MCF 10A (cell line): ENCODE measurements at regions not wholly inside any gene's neighbourhood (a gene's known extent, or its start where the extent isn't known, plus 50 kb on each side); places are given as distances from the start of the nearest gene placed in this dataset.

Source experiments
- BruUV-seq: library from RNA; stranded (reverse); fragments of 400-500 nt; replicated peaks from 2 replicates; lab custom pipeline; 2021; lab: Mats Ljungman, UMichigan
- CTCF ChIA-PET: fragments of 300-600 bp; sonication (Branson Sonifier 250); formaldehyde crosslinking; extraction: SDS; loops from one replicate; lab custom pipeline; 2021; ENCODE audit warnings: antibody characterized with exemption, inconsistent platforms; lab: Yijun Ruan, JAX
- POLR2A ChIA-PET: fragments of 300-600, 350-650 bp; sonication (Branson Sonifier 250); formaldehyde crosslinking; extraction: SDS; loops from one replicate; lab custom pipeline; 2020; ENCODE audit warnings: antibody characterized with exemption, inconsistent platforms; lab: Yijun Ruan, JAX
- DNase-seq: peaks from one replicate; pipeline ENCODE4 v3.0.0-alpha.2; 2018; ENCODE audit not compliant: unreplicated experiment
- H3K27ac Mint-ChIP-seq: one replicate; pipeline ENCODE4 v1.8.0; 2022; ENCODE audit warnings: mild to moderate bottlenecking, low read depth, mixed read lengths; ENCODE audit not compliant: unreplicated experiment
- H3K27me3 Mint-ChIP-seq: one replicate; pipeline ENCODE4 v1.8.0; 2022; ENCODE audit warnings: mixed read lengths; ENCODE audit not compliant: insufficient read depth, unreplicated experiment
- H3K36me3 Mint-ChIP-seq: one replicate; pipeline ENCODE4 v1.8.0; 2022; ENCODE audit warnings: mild to moderate bottlenecking, moderate library complexity, mixed read lengths; ENCODE audit not compliant: insufficient read depth, unreplicated experiment
- H3K4me1 Mint-ChIP-seq: one replicate; pipeline ENCODE4 v1.8.0; 2022; ENCODE audit warnings: mixed read lengths; ENCODE audit not compliant: insufficient read depth, unreplicated experiment
- H3K4me3 Mint-ChIP-seq: one replicate; pipeline ENCODE4 v1.8.0; 2022; ENCODE audit warnings: mild to moderate bottlenecking, moderate library complexity, mixed read lengths; ENCODE audit not compliant: unreplicated experiment
- H3K9me3 Mint-ChIP-seq: one replicate; pipeline ENCODE4 v1.8.0; 2022; ENCODE audit warnings: mixed read lengths; ENCODE audit not compliant: unreplicated experiment
- CTCF ChIP-seq: fragments of 200-600 bp; IDR thresholded peaks from one replicate; pipeline ENCODE4 v1.8.0; 2022; ENCODE audit warnings: antibody characterized with exemption, mild to moderate bottlenecking; ENCODE audit not compliant: unreplicated experiment
- intact Hi-C: fragments of 100-400 bp; cut with micrococcal nuclease; formaldehyde crosslinking; loops from 2 replicates; pipeline ENCODE4 v1.14.1; 2022

DNA sequence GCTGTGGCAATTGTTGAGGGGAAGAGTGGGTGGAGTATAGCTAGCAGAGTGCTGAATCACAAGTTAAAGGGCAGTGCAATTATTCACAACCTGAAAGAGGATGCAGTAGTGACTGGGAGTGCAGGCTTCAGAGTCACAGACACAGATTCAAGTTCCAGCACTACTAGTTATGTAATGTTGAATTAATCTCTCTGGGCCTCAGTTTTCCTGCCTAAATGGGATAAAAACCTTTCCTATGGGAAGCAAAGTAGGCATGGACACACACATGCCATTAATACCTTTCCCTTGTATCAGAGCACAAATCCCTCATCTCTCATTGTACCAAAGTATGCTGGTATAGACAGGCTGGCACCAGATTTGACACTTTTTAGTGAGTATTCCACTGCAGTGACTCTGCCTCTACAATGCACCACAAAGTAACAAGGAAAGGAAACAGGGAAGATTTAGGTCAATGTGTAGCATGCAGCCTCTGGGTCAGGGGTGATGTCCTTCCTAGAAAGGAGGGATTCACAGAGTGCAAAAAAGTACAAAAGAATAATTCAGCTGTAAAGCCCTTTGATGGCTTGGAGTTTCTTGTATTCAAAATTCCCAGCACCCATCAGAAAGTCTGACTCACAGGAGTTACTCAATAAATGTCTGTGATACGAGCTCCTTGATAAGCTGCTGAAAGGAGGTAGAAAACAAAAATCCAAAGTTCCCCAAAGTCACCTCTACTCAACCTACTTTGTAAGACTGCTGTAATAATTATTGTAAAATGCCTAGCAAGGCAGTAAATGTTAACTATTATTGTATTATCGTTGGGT lies 507.5 kb upstream of the TGFBR2 start:
- H3K27ac Mint-ChIP-seq = peak overlapping the region; percentile 72
- H3K36me3 Mint-ChIP-seq = no peaks in the 10 kb centered on the region
- BruUV-seq = no TSS peak
- intact Hi-C loops = no loop called here
- peak; percentile 33 for DNase-seq
- peaks cover 12% of the 10 kb centered on the region for H3K4me1 Mint-ChIP-seq
- H3K4me3 Mint-ChIP-seq = no peak overlapping the region
- no peak for TF ChIP-seq CTCF
- ChIA-PET POLR2A (interaction anchor here (0.6 kb wide), 2 partner anchors 58 to 1303 kb away, joined by 3 read pairs; no protein-coding TSS in a partner anchor), CTCF (interaction anchor here (0.6 to 1.5 kb wide), 3 partner anchors 32 to 414 kb away, joined by 3 read pairs; no protein-coding TSS in a partner anchor)
- peaks cover 7% of the 10 kb centered on the region for H3K9me3 Mint-ChIP-seq
- H3K27me3 Mint-ChIP-seq = no peaks in the 10 kb centered on the region

DNA sequence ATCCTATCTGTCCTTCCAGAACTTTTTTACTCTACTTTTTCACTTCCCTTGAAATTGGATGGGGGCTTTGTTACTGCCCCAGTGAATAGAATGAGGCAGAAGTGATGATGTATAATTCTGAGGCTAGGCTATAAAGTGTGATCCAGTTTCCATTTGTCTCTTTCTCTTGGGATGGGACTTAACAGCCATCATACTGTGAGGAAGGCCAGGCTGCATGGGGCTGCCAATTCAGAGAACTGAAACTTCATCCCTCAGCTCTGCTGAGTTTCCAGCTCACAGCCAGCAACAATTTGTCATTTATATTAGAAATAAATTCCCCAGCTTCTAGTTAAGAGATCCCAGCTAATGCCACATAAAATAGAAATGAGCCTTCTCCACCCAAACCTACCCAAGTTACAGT lies 504.0 kb upstream of the TGFBR2 start:
- BruUV-seq = no TSS peak
- H3K4me1 Mint-ChIP-seq = peaks cover 12% of the 10 kb centered on the region
- no peak overlapping the region for H3K27ac Mint-ChIP-seq
- no peak for DNase-seq
- H3K27me3 Mint-ChIP-seq = no peaks in the 10 kb centered on the region
- H3K4me3 Mint-ChIP-seq = no peak overlapping the region
- no peaks in the 10 kb centered on the region for H3K36me3 Mint-ChIP-seq
- POLR2A ChIA-PET = no interaction called here
- no peak for TF ChIP-seq CTCF
- CTCF ChIA-PET = no interaction called here
- intact Hi-C loops = no loop called here
- H3K9me3 Mint-ChIP-seq = no peaks in the 10 kb centered on the region

DNA sequence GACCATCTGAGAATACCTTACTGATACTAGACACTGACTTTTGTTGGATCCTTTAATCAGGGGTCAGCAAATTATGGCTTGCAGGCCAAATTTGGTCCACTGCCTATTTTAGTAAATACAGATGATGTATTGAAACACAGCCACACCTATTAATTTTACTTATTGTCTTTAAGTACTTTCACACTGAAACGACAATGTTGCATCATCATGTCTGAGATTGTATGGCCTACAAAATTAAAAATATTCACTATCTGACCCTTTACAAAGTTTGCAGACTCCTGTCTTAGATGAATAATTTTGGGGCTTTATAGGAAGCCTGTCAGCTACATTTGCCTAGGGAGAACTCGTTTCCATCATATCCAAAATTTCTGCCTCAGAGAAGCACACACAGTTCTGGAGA lies 503.2 kb upstream of the TGFBR2 start:
- ChIA-PET POLR2A (no interaction called here), CTCF (no interaction called here)
- H3K27ac Mint-ChIP-seq = no peak overlapping the region
- intact Hi-C loops = no loop called here
- no TSS peak for BruUV-seq
- H3K4me3 Mint-ChIP-seq = no peak overlapping the region
- no peak for DNase-seq
- no peaks in the 10 kb centered on the region for H3K27me3 Mint-ChIP-seq
- peaks cover 10% of the 10 kb centered on the region for H3K4me1 Mint-ChIP-seq
- H3K36me3 Mint-ChIP-seq = no peaks in the 10 kb centered on the region
- no peaks in the 10 kb centered on the region for H3K9me3 Mint-ChIP-seq
- no peak for TF ChIP-seq CTCF

GRCh38 chr3:30107531-30107930 lies 498.9 kb upstream of the TGFBR2 start:
- H3K27me3 Mint-ChIP-seq = no peaks in the 10 kb centered on the region
- DNase-seq = no peak
- H3K4me3 Mint-ChIP-seq = no peak overlapping the region
- ChIA-PET CTCF (interaction anchor here (0.7 kb wide), 1 partner anchor 585 kb away, joined by 3 read pairs; no protein-coding TSS in a partner anchor), POLR2A (no interaction called here)
- H3K27ac Mint-ChIP-seq = no peak overlapping the region
- intact Hi-C loops = no loop called here
- H3K36me3 Mint-ChIP-seq = peaks cover 7% of the 10 kb centered on the region
- H3K9me3 Mint-ChIP-seq = no peaks in the 10 kb centered on the region
- H3K4me1 Mint-ChIP-seq = peaks cover 4% of the 10 kb centered on the region
- TF ChIP-seq CTCF = no peak
- BruUV-seq = no TSS peak
